ENCODE measurements at regions not wholly inside any gene's neighbourhood (a gene's known extent, or its start where the extent isn't known, plus 50 kb on each side); places are given as distances from the start of the nearest gene placed in this dataset.

GRCh38 chr11:22466809-22467208 lies 128.6 kb downstream of the SLC17A6 start (continued):
- TF ChIP-seq SIN3A (conservative IDR thresholded peaks at IDR 0.05 in 1 of 2, IDR thresholded peaks at IDR 0.05 in 1 of 2; ENCODE audit: low read depth in 1 of 2, low read length in 2 of 2) (no peak), RBBP5 (IDR thresholded peaks at IDR 0.05; ENCODE audit: borderline replicate concordance, low read depth, low read length) (no peak), PHF8 (conservative IDR thresholded peaks at IDR 0.05; ENCODE audit: low read depth, low read length) (no peak)

Measured in H1 (cell line).